Activated T-cell treated with anti-CD3 and anti-CD28 coated beads, Interleukin-2, amount 50 U/mL, for 4 hours (primary cell): ENCODE measurements at regions not wholly inside any gene's neighbourhood (a gene's known extent, or its start where the extent isn't known, plus 50 kb on each side); places are given as distances from the start of the nearest gene placed in this dataset.
A peak's percentile ranks its signal among the peaks of the same experiment; 100 is the strongest.
"Not testable (repeated sequence)": the region's sequence is repeated elsewhere in the genome, so short reads cannot be mapped to it uniquely, and the experiment has no call there.

Experiments
- ATAC-seq, 2 donors: fragments of 200-7000 bp; cut with Tn5 transposase; one replicate each; pipeline ENCODE4 v1.10.0; 2021
- DNase-seq: peaks from one replicate; pipeline ENCODE4 v3.0.0-alpha.2; 2020
- H3K27me3 Mint-ChIP-seq: one replicate; pipeline ENCODE4 v1.8.0; 2021; ENCODE audit warnings: low read depth, mixed read lengths
- H3K36me3 Mint-ChIP-seq: one replicate; pipeline ENCODE4 v1.8.0; 2022; ENCODE audit warnings: mixed read lengths; ENCODE audit not compliant: insufficient read depth
- H3K4me1 Mint-ChIP-seq: one replicate; pipeline ENCODE4 v1.8.0; 2021; ENCODE audit warnings: low read depth, mixed read lengths
- H3K4me3 Mint-ChIP-seq: one replicate; pipeline ENCODE4 v1.8.0; 2021; ENCODE audit warnings: mild to moderate bottlenecking, moderate library complexity, mixed read lengths
- H3K9me3 Mint-ChIP-seq: one replicate; pipeline ENCODE4 v1.8.0; 2021; ENCODE audit warnings: mixed read lengths

DNA sequence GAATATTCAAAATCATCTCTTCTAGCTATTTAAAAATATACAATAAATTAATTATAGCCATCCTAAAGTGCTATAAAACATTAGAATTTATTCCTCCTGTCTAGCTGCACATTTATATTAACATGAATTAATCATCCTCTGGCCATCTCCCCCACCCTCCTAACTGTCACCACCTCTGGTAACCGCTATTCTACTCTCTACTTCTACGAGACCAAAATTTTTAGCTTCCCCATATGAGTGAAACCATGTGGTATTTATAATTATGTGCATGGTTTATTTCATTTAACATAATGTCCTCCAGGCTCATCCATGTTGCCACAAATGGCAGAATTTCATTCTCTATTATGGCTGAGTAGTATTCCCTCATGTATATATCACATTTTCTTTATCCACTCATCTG is 265.2 kb downstream of the COG6 start:
- H3K36me3 Mint-ChIP-seq: no peaks in the 10 kb centered on the region
- H3K27me3 Mint-ChIP-seq: peaks cover 5% of the 10 kb centered on the region
- no peak overlapping the region for H3K4me3 Mint-ChIP-seq
- ATAC-seq (no peak), DNase-seq (no peak)
- no peaks in the 10 kb centered on the region for H3K4me1 Mint-ChIP-seq
- peaks cover 16% of the 10 kb centered on the region for H3K9me3 Mint-ChIP-seq

DNA sequence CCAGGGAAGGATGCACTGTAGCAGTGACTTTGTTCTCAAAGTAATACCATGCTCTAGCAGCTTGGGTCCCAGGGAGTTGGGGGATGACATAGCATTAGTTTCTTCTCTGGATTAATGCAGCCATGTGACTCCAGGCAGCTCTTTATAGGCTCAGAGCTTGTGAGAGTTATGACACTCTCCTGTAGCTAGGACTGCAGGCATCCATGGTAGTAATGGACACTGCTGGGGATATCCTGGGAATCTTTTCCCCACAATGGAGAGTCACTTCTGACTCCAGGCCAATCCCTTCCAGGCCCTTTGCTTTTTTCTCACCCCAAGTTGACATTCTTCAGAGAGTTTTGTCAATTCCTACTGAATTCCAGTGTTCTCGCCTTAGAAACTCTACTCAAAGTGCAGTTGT is 270.9 kb downstream of the COG6 start:
- Mint-ChIP-seq H3K4me1 (peaks cover 11% of the 10 kb centered on the region), H3K36me3 (no peaks in the 10 kb centered on the region), H3K27me3 (peaks cover 5% of the 10 kb centered on the region), H3K9me3 (peaks cover 21% of the 10 kb centered on the region), H3K4me3 (no peak overlapping the region)
- ATAC-seq (no peak), DNase-seq (no peak)

DNA sequence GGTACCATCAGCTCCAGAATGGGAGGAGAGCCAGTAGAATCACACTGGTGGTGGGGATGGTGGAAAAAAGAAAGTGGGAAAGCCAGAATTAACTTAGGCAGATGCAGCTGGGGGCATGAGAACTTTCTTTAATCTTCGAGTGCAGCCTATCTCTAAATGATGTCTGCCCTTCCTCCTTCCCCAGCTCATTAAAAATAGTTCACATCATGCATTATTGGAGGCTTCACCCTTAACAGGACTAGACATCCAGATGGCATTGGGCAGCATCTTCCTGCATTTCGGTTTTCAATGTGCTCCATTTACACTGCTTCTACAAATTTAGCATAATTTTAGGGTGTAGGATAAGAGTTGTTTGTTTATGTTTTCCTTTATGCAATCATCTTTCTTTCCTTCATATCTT is 272.8 kb downstream of the COG6 start:
- H3K27me3 Mint-ChIP-seq: peaks cover 5% of the 10 kb centered on the region
- peaks cover 11% of the 10 kb centered on the region for H3K4me1 Mint-ChIP-seq
- ATAC-seq (no peak), DNase-seq (no peak)
- H3K4me3 Mint-ChIP-seq: no peak overlapping the region
- peaks cover 16% of the 10 kb centered on the region for H3K9me3 Mint-ChIP-seq
- H3K36me3 Mint-ChIP-seq: no peaks in the 10 kb centered on the region

DNA sequence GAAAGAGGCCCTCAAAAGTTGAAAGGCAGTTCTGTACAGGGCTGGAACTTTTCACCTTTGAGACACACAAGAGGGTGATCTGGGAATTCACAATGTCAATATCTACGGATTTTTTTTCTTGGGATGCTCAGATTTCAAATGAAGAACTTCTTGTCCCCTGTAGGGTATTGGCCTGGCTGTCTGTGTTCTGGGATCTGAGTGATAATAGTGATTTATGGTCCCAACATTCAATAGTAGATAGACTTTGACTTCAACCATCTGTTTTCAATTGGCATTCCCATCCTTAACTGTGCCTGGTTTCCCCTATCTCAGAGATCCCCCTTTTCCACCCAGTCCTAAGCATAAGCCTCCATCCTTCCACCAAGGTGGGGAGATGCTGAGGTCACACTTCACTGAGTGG is 274.1 kb downstream of the COG6 start:
- Mint-ChIP-seq H3K9me3 (peaks cover 15% of the 10 kb centered on the region), H3K27me3 (peaks cover 5% of the 10 kb centered on the region), H3K4me3 (no peak overlapping the region)

DNA sequence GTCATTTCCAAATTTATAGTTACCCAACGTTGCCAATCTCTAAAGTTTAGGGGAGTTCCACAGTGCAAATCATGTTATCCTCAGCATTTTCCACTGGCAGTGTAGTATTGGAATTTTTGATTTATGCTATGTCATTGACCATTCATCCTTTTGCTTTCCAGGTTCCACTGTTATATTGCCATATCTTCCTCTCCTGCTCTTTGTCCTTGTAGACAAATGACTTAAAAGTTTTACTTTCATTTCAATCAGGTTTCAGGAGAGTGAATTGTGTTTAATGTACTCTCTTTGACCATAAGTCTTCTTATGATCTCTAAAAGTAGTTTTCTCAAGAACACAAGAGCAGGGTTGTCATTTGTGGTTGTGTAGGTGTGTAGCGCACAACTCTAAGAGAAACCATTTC is 274.6 kb downstream of the COG6 start:
- H3K4me1 Mint-ChIP-seq: peaks cover 11% of the 10 kb centered on the region
- no peak overlapping the region for H3K4me3 Mint-ChIP-seq
- peaks cover 10% of the 10 kb centered on the region for H3K9me3 Mint-ChIP-seq

More for the DNA sequence above, 274.1 kb downstream of the COG6 start:
- Mint-ChIP-seq H3K4me1 (peaks cover 11% of the 10 kb centered on the region), H3K36me3 (no peaks in the 10 kb centered on the region)
- no peak for ATAC-seq
- DNase-seq: no peak

DNA sequence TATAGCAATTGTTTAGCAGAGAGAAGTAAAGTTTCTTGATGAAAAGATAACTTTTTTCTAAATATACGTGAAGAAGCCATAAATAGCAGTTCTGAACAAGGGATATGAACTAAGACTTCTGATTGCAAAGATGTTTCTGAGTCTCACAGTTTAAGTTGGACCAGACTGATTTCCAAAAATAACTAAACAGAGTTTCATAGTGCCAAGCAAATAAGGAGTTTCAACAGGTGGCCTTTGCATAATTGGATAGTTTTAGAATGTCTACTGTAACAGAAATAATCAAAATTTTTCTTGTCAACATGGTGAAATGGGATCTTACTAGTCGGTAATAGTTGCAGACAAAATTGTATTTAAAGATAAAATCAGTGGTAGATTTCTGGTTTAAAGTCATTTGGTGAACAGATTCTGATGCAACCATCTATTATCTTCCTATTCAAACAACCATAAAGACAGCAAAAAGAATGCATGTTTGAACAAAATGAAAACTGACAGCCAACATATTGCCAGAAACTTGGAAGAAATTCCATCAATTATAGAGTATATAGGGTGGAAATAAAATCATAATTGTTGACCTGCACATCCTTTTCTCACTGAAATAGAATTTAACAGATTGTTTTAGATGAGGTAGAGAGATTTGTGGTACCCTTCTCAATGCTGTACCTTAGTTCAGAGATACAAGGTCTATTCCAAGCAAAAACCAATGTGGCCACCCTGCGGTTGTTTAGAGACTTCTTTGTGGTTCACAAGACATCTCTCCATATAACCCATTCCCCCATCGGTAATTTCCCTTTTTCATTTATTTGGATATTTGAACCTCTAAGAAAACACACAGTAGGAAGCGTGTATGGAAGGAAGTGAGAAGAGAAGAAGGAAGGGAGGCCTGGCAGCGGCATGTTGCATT is 275.3 kb downstream of the COG6 start:
- H3K4me1 Mint-ChIP-seq: peaks cover 11% of the 10 kb centered on the region
- H3K27me3 Mint-ChIP-seq: peaks cover 3% of the 10 kb centered on the region
- H3K4me3 Mint-ChIP-seq: no peak overlapping the region
- no peak for DNase-seq
- peaks cover 3% of the 10 kb centered on the region for H3K9me3 Mint-ChIP-seq
- no peak for ATAC-seq
- H3K36me3 Mint-ChIP-seq: no peaks in the 10 kb centered on the region

More for the DNA sequence above, 274.6 kb downstream of the COG6 start:
- ATAC-seq (no peak), DNase-seq (no peak)
- H3K36me3 Mint-ChIP-seq: no peaks in the 10 kb centered on the region
- peaks cover 5% of the 10 kb centered on the region for H3K27me3 Mint-ChIP-seq

DNA sequence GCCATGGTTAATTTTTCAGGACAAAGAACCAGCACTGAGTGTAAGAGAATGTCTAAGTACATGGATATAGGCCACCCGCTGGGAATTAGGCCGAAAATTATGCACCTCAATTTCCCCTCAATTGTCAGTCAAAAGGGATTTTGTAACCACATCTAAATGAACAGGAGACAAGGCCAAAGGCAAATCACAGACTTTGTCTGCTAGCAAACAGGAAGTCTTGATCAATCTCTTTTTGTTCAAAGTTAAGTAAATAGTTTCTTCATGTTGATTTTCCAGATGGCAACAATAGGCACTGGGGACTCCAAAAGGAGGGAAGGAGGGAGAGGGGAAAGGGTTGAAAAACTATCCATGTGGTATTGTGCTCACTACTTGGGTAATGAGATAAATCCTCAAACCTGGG is 276.0 kb downstream of the COG6 start:
- Mint-ChIP-seq H3K9me3 (no peaks in the 10 kb centered on the region), H3K4me3 (no peak overlapping the region), H3K27me3 (peaks cover 2% of the 10 kb centered on the region), H3K4me1 (peaks cover 11% of the 10 kb centered on the region), H3K36me3 (no peaks in the 10 kb centered on the region)
- DNase-seq (no peak), ATAC-seq (no peak)

DNA sequence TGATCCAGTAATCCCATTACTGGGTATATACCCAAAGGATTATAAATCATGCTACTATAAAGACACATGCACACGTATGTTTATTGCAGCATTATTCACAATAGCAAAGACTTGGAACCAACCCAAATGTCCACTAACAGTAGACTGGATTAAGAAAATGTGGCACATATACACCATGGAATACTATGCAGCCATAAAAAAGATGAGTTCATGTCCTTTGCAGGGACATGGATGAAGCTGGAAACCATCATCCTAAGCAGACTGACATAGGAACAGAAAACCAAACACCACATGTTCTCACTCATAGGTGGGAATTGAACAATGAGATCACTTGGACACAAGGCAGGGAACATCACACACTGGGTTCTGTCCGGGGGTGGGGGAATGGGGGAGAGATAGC is 277.1 kb downstream of the COG6 start:
- H3K4me1 Mint-ChIP-seq: peaks cover 19% of the 10 kb centered on the region
- not testable (repeated sequence) for H3K36me3 Mint-ChIP-seq, ATAC-seq, H3K27me3 Mint-ChIP-seq, H3K4me3 Mint-ChIP-seq, H3K9me3 Mint-ChIP-seq, DNase-seq

DNA sequence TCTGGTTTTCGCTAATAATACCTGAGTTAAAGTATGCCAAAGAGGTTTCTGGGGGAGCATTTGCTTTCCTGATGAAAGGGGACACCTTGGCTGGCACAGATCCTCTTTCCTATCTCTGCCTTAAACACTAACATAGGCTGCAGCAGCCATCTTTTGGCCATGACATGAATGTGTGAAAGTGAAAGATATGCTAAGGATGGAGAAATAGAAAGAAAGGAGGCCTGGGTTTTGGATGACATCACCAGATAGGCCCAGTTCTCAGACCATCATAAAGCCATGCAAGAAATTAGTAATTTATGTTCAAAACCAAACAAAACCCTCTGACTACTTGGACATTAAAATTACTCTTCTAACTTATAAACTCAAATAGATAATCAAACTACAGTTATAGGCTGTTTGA is 279.7 kb downstream of the COG6 start:
- no peak for ATAC-seq
- no peak for DNase-seq
- Mint-ChIP-seq H3K9me3 (no peaks in the 10 kb centered on the region), H3K4me3 (no peak overlapping the region), H3K4me1 (peaks cover 16% of the 10 kb centered on the region), H3K27me3 (no peaks in the 10 kb centered on the region), H3K36me3 (no peaks in the 10 kb centered on the region)

DNA sequence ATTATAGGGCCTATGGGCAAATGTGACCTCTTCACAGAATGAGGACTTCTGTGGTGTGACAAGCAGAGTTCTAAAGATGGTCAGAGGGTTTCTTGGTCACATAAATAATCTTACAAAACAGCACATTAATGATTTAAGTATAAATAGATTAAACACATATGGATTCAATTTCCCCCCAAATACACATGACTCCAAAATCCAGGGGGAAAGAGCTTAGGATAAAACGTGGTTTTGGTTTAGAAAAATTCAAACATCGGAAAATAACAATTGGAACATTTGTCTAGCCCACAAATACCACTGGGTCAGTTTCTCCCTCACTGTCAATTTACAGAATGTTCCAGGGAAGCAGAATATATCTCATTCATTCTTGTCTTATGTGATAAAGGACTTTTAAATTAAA is 283.1 kb downstream of the COG6 start:
- Mint-ChIP-seq H3K9me3 (no peaks in the 10 kb centered on the region), H3K4me3 (no peak overlapping the region), H3K4me1 (peaks cover 14% of the 10 kb centered on the region), H3K27me3 (no peaks in the 10 kb centered on the region), H3K36me3 (no peaks in the 10 kb centered on the region)
- no peak for ATAC-seq
- DNase-seq: no peak

DNA sequence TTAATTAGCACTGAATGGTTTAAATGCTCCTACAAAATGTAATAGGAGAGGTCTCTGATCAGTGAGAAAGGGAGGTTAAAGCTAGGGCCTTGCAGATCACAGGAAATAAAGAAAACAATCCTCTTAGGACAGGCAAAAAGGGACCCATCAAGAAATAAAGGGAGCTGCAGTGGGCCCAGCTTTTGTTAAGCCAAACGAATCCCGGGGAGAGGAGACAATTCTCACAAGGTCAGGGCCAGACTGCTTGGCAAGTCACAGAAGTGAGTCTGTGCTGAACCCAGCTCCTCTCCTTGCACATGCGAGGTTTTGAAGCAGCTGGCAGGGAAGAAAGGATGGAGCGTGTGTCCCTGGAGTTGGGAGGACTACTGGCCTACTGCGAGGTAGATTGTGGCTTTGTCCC is 285.8 kb downstream of the COG6 start:
- H3K9me3 Mint-ChIP-seq: no peaks in the 10 kb centered on the region
- DNase-seq: no peak
- H3K4me1 Mint-ChIP-seq: peaks cover 14% of the 10 kb centered on the region
- no peaks in the 10 kb centered on the region for H3K27me3 Mint-ChIP-seq
- no peak for ATAC-seq
- H3K4me3 Mint-ChIP-seq: no peak overlapping the region
- no peaks in the 10 kb centered on the region for H3K36me3 Mint-ChIP-seq

DNA sequence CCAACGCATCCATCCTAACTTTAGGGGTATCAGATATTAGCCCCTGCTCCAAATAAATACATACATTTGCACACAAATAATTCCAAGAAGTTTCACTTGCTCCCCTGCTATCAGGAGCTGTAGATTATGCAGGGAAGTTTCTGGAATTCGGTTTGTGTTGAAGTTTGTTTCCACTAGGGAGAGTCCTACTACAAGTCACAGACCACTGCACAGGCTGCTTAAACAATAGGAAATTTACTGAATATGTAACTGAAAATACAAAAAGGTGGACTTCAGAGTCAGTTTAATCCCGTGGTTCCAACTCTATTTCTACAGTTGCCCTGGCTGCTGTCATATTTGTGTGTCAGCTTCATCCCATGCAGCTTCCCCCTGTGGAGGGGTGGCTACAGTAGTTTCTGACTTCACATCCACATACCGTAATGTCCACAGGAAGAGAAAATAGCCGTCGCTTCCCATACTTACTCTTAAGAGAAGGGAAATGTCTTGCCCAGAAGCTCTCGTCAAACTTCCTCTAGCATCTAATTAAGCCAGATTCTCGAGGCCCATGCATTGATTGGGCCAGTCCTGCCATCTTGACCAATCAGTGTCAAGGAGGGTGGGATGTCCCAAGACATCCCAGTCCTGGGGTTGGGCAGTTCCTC is 286.6 kb downstream of the COG6 start:
- H3K9me3 Mint-ChIP-seq: no peaks in the 10 kb centered on the region
- ATAC-seq: no peak
- no peak overlapping the region for H3K4me3 Mint-ChIP-seq
- no peaks in the 10 kb centered on the region for H3K27me3 Mint-ChIP-seq
- DNase-seq: no peak
- H3K36me3 Mint-ChIP-seq: no peaks in the 10 kb centered on the region
- peaks cover 10% of the 10 kb centered on the region for H3K4me1 Mint-ChIP-seq

DNA sequence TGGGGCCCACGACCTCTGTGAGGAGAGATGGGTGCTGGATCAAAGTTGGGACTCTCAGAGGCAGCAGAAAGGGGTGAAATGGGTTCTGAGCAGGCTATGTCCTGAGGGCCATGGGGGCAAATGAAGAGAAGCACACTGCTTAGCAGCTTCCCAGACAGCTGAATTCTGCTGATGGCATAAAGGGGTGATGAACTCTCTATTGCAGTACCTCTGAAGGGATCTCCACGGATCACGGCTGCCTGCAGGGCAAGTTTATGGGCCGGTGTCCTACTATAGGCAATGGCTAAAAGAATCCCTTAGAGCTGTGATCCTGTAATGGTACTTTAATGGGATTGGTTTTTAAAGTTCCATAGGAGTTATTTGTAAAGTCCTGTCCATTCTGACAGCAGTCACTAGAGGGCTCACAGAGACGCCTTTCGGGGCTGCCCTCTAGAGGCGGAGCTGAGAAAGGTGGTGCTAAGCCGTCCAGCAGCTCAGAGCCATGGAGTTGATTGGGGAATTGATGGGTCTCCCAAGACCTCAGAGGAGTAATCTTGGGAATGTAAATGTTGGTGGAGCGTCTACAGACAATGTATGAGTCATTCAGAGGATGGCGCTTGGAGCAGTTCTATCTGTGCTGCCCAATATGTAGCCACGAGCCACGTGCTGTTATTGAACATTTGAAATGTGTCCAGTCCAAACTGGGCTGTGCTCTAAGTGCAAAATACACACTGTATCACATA is 287.3 kb downstream of the COG6 start:
- DNase-seq (peak; percentile 65), ATAC-seq (peak; percentile 98 to 99)
- Mint-ChIP-seq H3K27me3 (no peaks in the 10 kb centered on the region), H3K4me3 (no peak overlapping the region), H3K36me3 (no peaks in the 10 kb centered on the region), H3K9me3 (no peaks in the 10 kb centered on the region), H3K4me1 (peaks cover 6% of the 10 kb centered on the region)

DNA sequence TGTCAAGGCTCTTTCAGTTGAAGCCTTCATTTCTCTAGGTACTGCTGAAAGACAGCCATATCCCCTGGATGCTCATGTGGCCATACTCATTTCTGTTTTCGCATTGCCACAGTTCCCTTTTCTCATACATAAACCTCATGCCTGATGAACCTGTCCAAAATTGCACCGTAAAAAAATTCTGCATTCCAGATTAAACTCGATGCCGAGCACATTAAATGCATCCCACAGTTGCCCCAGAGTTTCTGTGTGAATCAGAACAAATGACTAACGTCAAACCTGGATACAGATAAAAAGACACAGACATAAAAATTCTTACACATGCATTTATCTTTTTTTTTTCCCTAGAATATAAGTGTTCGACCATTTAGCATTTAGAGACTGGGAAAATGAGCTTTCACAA is 288.2 kb downstream of the COG6 start:
- no peak overlapping the region for H3K4me3 Mint-ChIP-seq
- H3K27me3 Mint-ChIP-seq: no peaks in the 10 kb centered on the region
- peaks cover 11% of the 10 kb centered on the region for H3K4me1 Mint-ChIP-seq
- DNase-seq (no peak), ATAC-seq (no peak)
- no peaks in the 10 kb centered on the region for H3K9me3 Mint-ChIP-seq
- no peaks in the 10 kb centered on the region for H3K36me3 Mint-ChIP-seq
